ENCODE measurements at regions not wholly inside any gene's neighbourhood (a gene's known extent, or its start where the extent isn't known, plus 50 kb on each side); places are given as distances from the start of the nearest gene placed in this dataset.

DNA sequence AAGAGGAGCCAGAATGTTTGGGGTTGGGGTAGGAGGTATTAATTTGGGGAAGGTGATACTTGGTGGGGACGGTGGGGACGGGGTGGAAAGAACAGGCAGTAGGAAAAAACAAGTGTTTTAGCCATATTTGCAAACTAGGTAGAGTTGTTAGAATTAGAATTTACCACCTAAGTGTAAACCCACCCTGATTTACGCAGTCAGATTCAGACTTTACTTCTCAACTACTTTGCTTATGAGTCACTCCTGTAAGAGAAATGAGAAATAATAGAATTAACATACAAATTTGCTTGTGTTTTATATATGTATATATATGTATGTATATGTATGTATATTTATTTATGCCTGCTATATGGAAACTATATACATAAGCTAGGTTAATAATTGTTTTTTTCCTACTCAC lies 1168.2 kb upstream of the ZEB2 start:
- TF ChIP-seq CTCF (IDR thresholded peaks at IDR 0.05; ENCODE audit: insufficient read depth, low read depth, low read length) (no peak), EZH2 (IDR thresholded peaks at IDR 0.05; ENCODE audit: insufficient read depth, low read length) (no peak)

Data from astrocyte (in vitro differentiated cells and primary cell).